ENCODE measurements at regions not wholly inside any gene's neighbourhood (a gene's known extent, or its start where the extent isn't known, plus 50 kb on each side); places are given as distances from the start of the nearest gene placed in this dataset.

- TF ChIP-seq CTCF (IDR thresholded peaks at IDR 0.05) (no peak), ZFX (IDR thresholded peaks at IDR 0.05; ENCODE audit: borderline replicate concordance) (no peak)
These were observed 423.0 kb upstream of the TPM1 start for GRCh38 chr15:62619526-62619925.

Data from 22Rv1 (cell line).